Naive thymus-derived CD4-positive, alpha-beta T cell (primary cell): ENCODE measurements at regions not wholly inside any gene's neighbourhood (a gene's known extent, or its start where the extent isn't known, plus 50 kb on each side); places are given as distances from the start of the nearest gene placed in this dataset.

Experiments used
- ATAC-seq: fragments of 150-1000 bp; cut with Tn5 transposase; 2 replicates; pipeline ENCODE4 v1.10.0; 2021; ENCODE audit warnings: mild to moderate bottlenecking, moderate library complexity
- CTCF ChIA-PET: fragments of 350-600 bp; sonication (Branson Sonifier 250); formaldehyde crosslinking; loops from one replicate; lab custom pipeline; 2021; ENCODE audit warnings: antibody characterized with exemption; lab: Charles Lee
- POLR2A ChIA-PET: fragments of 350-600 bp; sonication (Branson Sonifier 250); formaldehyde crosslinking; loops from one replicate; lab custom pipeline; 2021; ENCODE audit warnings: antibody characterized with exemption, inconsistent platforms; lab: Charles Lee
- DNase-seq, 9 donors: peaks; one replicate each; pipeline versions ENCODE4 v3.0.0 to v3.0.0-alpha.2; 2020 to 2022; ENCODE audit warnings: mixed read lengths in 1 of 9
- H3K27ac ChIP-seq: one replicate; pipeline ENCODE4 v1.7.0; 2013; ENCODE audit warnings: mild to moderate bottlenecking, low read depth, low read length, moderate library complexity
- H3K27me3 ChIP-seq, 2 donors: one replicate each; pipeline ENCODE4 v1.7.0; 2013; ENCODE audit warnings: low read length in 2 of 2, mild to moderate bottlenecking in 2 of 2, moderate library complexity in 2 of 2; ENCODE audit not compliant: control insufficient read depth in 2 of 2, insufficient read depth in 2 of 2
- H3K36me3 ChIP-seq, 3 experiments: 1 replicate in 2 of 3; 2 replicates in 1 of 3; pipeline ENCODE4 v1.7.0; 2013; ENCODE audit warnings: low read length in 3 of 3, mild to moderate bottlenecking in 3 of 3, moderate library complexity in 1 of 3; ENCODE audit not compliant: insufficient read depth in 3 of 3, control insufficient read depth in 2 of 3
- H3K4me1 ChIP-seq, 2 donors: one replicate each; pipeline ENCODE4 v1.7.0; 2013; ENCODE audit warnings: low read length in 2 of 2, mild to moderate bottlenecking in 2 of 2, moderate library complexity in 1 of 2; ENCODE audit not compliant: control insufficient read depth in 2 of 2, insufficient read depth in 2 of 2
- H3K4me3 ChIP-seq: 2 replicates; pipeline ENCODE4 v1.7.0; 2013; ENCODE audit warnings: mild to moderate bottlenecking, low read length
- H3K9me3 ChIP-seq, 3 experiments: 1 replicate in 2 of 3; 2 replicates in 1 of 3; pipeline ENCODE4 v1.7.0; 2013; ENCODE audit warnings: low read length in 3 of 3; ENCODE audit not compliant: control insufficient read depth in 2 of 3
- H3K27ac Mint-ChIP-seq, 9 donors: one replicate each; pipeline ENCODE4 v1.8.0; 2020 to 2022; ENCODE audit warnings: mixed read lengths in 9 of 9, mild to moderate bottlenecking in 8 of 9, moderate library complexity in 5 of 9, inconsistent platforms in 2 of 9
- H3K27me3 Mint-ChIP-seq, 5 donors: one replicate each; pipeline ENCODE4 v1.8.0; 2021 to 2022; ENCODE audit warnings: mixed read lengths in 5 of 5, mild to moderate bottlenecking in 1 of 5
- H3K36me3 Mint-ChIP-seq, 5 donors: one replicate each; pipeline ENCODE4 v1.8.0; 2020 to 2022; ENCODE audit warnings: mixed read lengths in 5 of 5, mild to moderate bottlenecking in 3 of 5, inconsistent platforms in 1 of 5
- H3K4me1 Mint-ChIP-seq, 7 donors: one replicate each; pipeline ENCODE4 v1.8.0; 2020 to 2022; ENCODE audit warnings: mixed read lengths in 7 of 7, mild to moderate bottlenecking in 3 of 7, inconsistent platforms in 1 of 7
- H3K4me3 Mint-ChIP-seq, 10 donors: one replicate each; pipeline ENCODE4 v1.8.0; 2020 to 2022; ENCODE audit warnings: mild to moderate bottlenecking in 10 of 10, mixed read lengths in 10 of 10, moderate library complexity in 6 of 10, inconsistent platforms in 2 of 10
- H3K9me3 Mint-ChIP-seq, 11 donors: one replicate each; pipeline ENCODE4 v1.8.0; 2020 to 2022; ENCODE audit warnings: mixed read lengths in 11 of 11, mild to moderate bottlenecking in 4 of 11, inconsistent platforms in 1 of 11, moderate library complexity in 1 of 11
- intact Hi-C, 2 donors: fragments of 100-400 bp; cut with micrococcal nuclease; formaldehyde crosslinking; loops; one replicate each; pipeline ENCODE4 v1.15.1; 2023

GRCh38 chr4:181969151-181969550 lies 274.1 kb upstream of the TENM3 start:
- peaks cover 0 to 7% (median 0%) of the 10 kb centered on the region in 11 donors for H3K9me3 Mint-ChIP-seq
- H3K4me3 Mint-ChIP-seq = no peak overlapping the region
- CTCF ChIA-PET = no interaction called here

GRCh38 chr4:181970366-181970765 lies 272.8 kb upstream of the TENM3 start:
- Mint-ChIP-seq H3K4me3 (no peak overlapping the region), H3K27ac (no peak overlapping the region), H3K4me1 (peaks cover 0 to 8% (median 0%) of the 10 kb centered on the region in 7 donors), H3K27me3 (no peaks in the 10 kb centered on the region), H3K36me3 (no peaks in the 10 kb centered on the region), H3K9me3 (peaks cover 0 to 6% (median 1%) of the 10 kb centered on the region in 11 donors)
- Histone ChIP-seq H3K9me3 (no peaks in the 10 kb centered on the region), H3K27me3 (no peaks in the 10 kb centered on the region), H3K4me1 (no peaks in the 10 kb centered on the region), H3K36me3 (no peaks in the 10 kb centered on the region), H3K27ac (no peak overlapping the region), H3K4me3 (no peak overlapping the region)
- ChIA-PET POLR2A (no interaction called here), CTCF (no interaction called here)
- ATAC-seq = no peak
- DNase-seq = no peak
- intact Hi-C loops = no loop called here

More at GRCh38 chr4:181969151-181969550, 274.1 kb upstream of the TENM3 start:
- ATAC-seq = no peak
- DNase-seq = no peak
- H3K4me3 ChIP-seq = no peak overlapping the region
- POLR2A ChIA-PET = no interaction called here
- no peaks in the 10 kb centered on the region for H3K36me3 ChIP-seq
- Mint-ChIP-seq H3K4me1 (peaks cover 0 to 8% (median 0%) of the 10 kb centered on the region in 7 donors), H3K27ac (no peak overlapping the region), H3K27me3 (no peaks in the 10 kb centered on the region), H3K36me3 (no peaks in the 10 kb centered on the region)
- no peaks in the 10 kb centered on the region for H3K4me1 ChIP-seq
- no peaks in the 10 kb centered on the region for H3K27me3 ChIP-seq
- no peaks in the 10 kb centered on the region for H3K9me3 ChIP-seq
- intact Hi-C loops = no loop called here
- no peak overlapping the region for H3K27ac ChIP-seq

- Histone ChIP-seq H3K36me3 (no peaks in the 10 kb centered on the region), H3K27ac (no peak overlapping the region), H3K4me1 (no peaks in the 10 kb centered on the region), H3K4me3 (no peak overlapping the region), H3K27me3 (no peaks in the 10 kb centered on the region), H3K9me3 (no peaks in the 10 kb centered on the region)
- DNase-seq = no peak
- no peaks in the 10 kb centered on the region for H3K36me3 Mint-ChIP-seq
- ChIA-PET CTCF (interaction anchor here (0.6 kb wide), 1 partner anchor 363 kb away, joined by 6 read pairs; no protein-coding TSS in a partner anchor), POLR2A (no interaction called here)
- H3K27me3 Mint-ChIP-seq = no peaks in the 10 kb centered on the region
- H3K4me1 Mint-ChIP-seq = peaks cover 0 to 8% (median 0%) of the 10 kb centered on the region in 7 donors
- no peak for ATAC-seq
- intact Hi-C loops = no loop called here
- H3K27ac Mint-ChIP-seq = no peak overlapping the region
- H3K4me3 Mint-ChIP-seq = peak overlapping the region in 1 of 10 donors; percentile 53
- H3K9me3 Mint-ChIP-seq = peaks cover 0 to 5% (median 0%) of the 10 kb centered on the region in 11 donors
Measured at GRCh38 chr4:181971411-181971810, 271.8 kb upstream of the TENM3 start.

- CTCF ChIA-PET = interaction anchor here (0.6 kb wide), 1 partner anchor 363 kb away, joined by 6 read pairs; no protein-coding TSS in a partner anchor
- POLR2A ChIA-PET = no interaction called here
- Histone ChIP-seq H3K27ac (no peak overlapping the region), H3K27me3 (no peaks in the 10 kb centered on the region), H3K36me3 (no peaks in the 10 kb centered on the region), H3K9me3 (no peaks in the 10 kb centered on the region), H3K4me1 (no peaks in the 10 kb centered on the region), H3K4me3 (no peak overlapping the region)
- Mint-ChIP-seq H3K27me3 (no peaks in the 10 kb centered on the region), H3K27ac (no peak overlapping the region), H3K36me3 (no peaks in the 10 kb centered on the region), H3K9me3 (peaks cover 0 to 5% (median 0%) of the 10 kb centered on the region in 11 donors), H3K4me3 (no peak overlapping the region), H3K4me1 (peaks cover 0 to 8% (median 0%) of the 10 kb centered on the region in 7 donors)
- intact Hi-C loops = no loop called here
- DNase-seq (no peak), ATAC-seq (no peak)
Measured at GRCh38 chr4:181971973-181972372, 271.2 kb upstream of the TENM3 start.

- DNase-seq (no peak), ATAC-seq (no peak)
- Histone ChIP-seq H3K36me3 (no peaks in the 10 kb centered on the region), H3K4me1 (no peaks in the 10 kb centered on the region), H3K9me3 (no peaks in the 10 kb centered on the region), H3K27me3 (no peaks in the 10 kb centered on the region), H3K4me3 (no peak overlapping the region), H3K27ac (no peak overlapping the region)
- H3K36me3 Mint-ChIP-seq = no peaks in the 10 kb centered on the region
- H3K4me3 Mint-ChIP-seq = no peak overlapping the region
- H3K27ac Mint-ChIP-seq = no peak overlapping the region
- ChIA-PET POLR2A (no interaction called here), CTCF (no interaction called here)
- H3K27me3 Mint-ChIP-seq = no peaks in the 10 kb centered on the region
- intact Hi-C loops = no loop called here
- H3K4me1 Mint-ChIP-seq = peaks cover 0 to under 1% (median 0%) of the 10 kb centered on the region in 7 donors
- peaks cover 0 to 19% (median 3%) of the 10 kb centered on the region in 11 donors for H3K9me3 Mint-ChIP-seq
Measured at GRCh38 chr4:181976764-181977163, 266.4 kb upstream of the TENM3 start.

- Mint-ChIP-seq H3K27ac (no peak overlapping the region), H3K36me3 (no peaks in the 10 kb centered on the region), H3K27me3 (no peaks in the 10 kb centered on the region), H3K4me1 (no peaks in the 10 kb centered on the region), H3K4me3 (no peak overlapping the region), H3K9me3 (peaks cover 0 to 23% (median 5%) of the 10 kb centered on the region in 11 donors)
- Histone ChIP-seq H3K4me3 (no peak overlapping the region), H3K4me1 (no peaks in the 10 kb centered on the region), H3K36me3 (no peaks in the 10 kb centered on the region), H3K27ac (no peak overlapping the region), H3K9me3 (no peaks in the 10 kb centered on the region), H3K27me3 (no peaks in the 10 kb centered on the region)
- POLR2A ChIA-PET = no interaction called here
- ATAC-seq (no peak), DNase-seq (no peak)
- CTCF ChIA-PET = no interaction called here
- intact Hi-C loops = no loop called here
Measured at GRCh38 chr4:181982437-181982836, 260.8 kb upstream of the TENM3 start.

- H3K27me3 ChIP-seq = no peaks in the 10 kb centered on the region
- CTCF ChIA-PET = no interaction called here
- H3K36me3 ChIP-seq = no peaks in the 10 kb centered on the region
- ATAC-seq (no peak), DNase-seq (no peak)
- Mint-ChIP-seq H3K27me3 (no peaks in the 10 kb centered on the region), H3K4me3 (no peak overlapping the region), H3K36me3 (no peaks in the 10 kb centered on the region), H3K9me3 (peaks cover 0 to 20% (median 5%) of the 10 kb centered on the region in 11 donors), H3K27ac (no peak overlapping the region), H3K4me1 (no peaks in the 10 kb centered on the region)
- H3K4me1 ChIP-seq = no peaks in the 10 kb centered on the region
- POLR2A ChIA-PET = no interaction called here
- no peak overlapping the region for H3K4me3 ChIP-seq
- no peak overlapping the region for H3K27ac ChIP-seq
- no peaks in the 10 kb centered on the region for H3K9me3 ChIP-seq
- intact Hi-C loops = no loop called here
Measured at GRCh38 chr4:181982856-181983255, 260.3 kb upstream of the TENM3 start.
